ENCODE measurements at regions not wholly inside any gene's neighbourhood (a gene's known extent, or its start where the extent isn't known, plus 50 kb on each side); places are given as distances from the start of the nearest gene placed in this dataset.

GRCh38 chr9:2970864-2971263, 127.0 kb upstream of the PUM3 start:
- Histone ChIP-seq H4K12ac (ENCODE audit: low read depth, low read length) (no peak overlapping the region), H3K23ac (ENCODE audit: low read length) (no peak overlapping the region), H3K9me3 (ENCODE audit: insufficient read depth, low read depth, low read length) (peaks cover 3% of the 10 kb centered on the region), H2BK12ac (ENCODE audit: low read length) (no peak overlapping the region), H3K4me3 (ENCODE audit: low read depth, low read length) (no peak overlapping the region), H4K8ac (ENCODE audit: low read depth, low read length) (no peak overlapping the region), H2BK5ac (ENCODE audit: low read depth, low read length, poor library complexity) (no peak overlapping the region), H3K79me1 (ENCODE audit: low read length) (no peaks in the 10 kb centered on the region), H3K18ac (ENCODE audit: low read length) (no peak overlapping the region), H3K4me2 (ENCODE audit: low read length) (no peak overlapping the region), H3K9ac (ENCODE audit: low read length) (no peak overlapping the region), H3K27ac (ENCODE audit: low read depth, low read length) (no peak overlapping the region), H2AFZ (ENCODE audit: insufficient read depth, low read length, poor library complexity) (no peak overlapping the region), H3K27me3 (ENCODE audit: insufficient read depth, low read length) (no peaks in the 10 kb centered on the region), H3K36me3 (ENCODE audit: control insufficient read depth in 1 of 2, insufficient read depth in 2 of 2, low read length in 2 of 2) (no peaks in the 10 kb centered on the region), H3K4ac (ENCODE audit: low read depth, low read length) (no peak overlapping the region), H2AK5ac (ENCODE audit: low read length) (no peak overlapping the region), H2BK120ac (ENCODE audit: insufficient read depth, low read length, poor library complexity) (no peak overlapping the region), H3K4me1 (ENCODE audit: control insufficient read depth in 1 of 2, insufficient read depth in 2 of 2, low read length in 2 of 2) (no peaks in the 10 kb centered on the region), H4K91ac (ENCODE audit: low read depth, low read length) (no peak overlapping the region), H3K79me2 (ENCODE audit: control insufficient read depth, insufficient read depth, low read length, poor library complexity) (no peaks in the 10 kb centered on the region), H3K14ac (ENCODE audit: low read length) (no peak overlapping the region)
- DNase-seq = no peak

GRCh38 chr9:2967766-2968165, 123.9 kb upstream of the PUM3 start:
- no peak overlapping the region for H3K18ac ChIP-seq (ENCODE audit: low read length)
- H3K9me3 ChIP-seq (ENCODE audit: insufficient read depth, low read depth, low read length) = peaks cover 3% of the 10 kb centered on the region
- H2AK5ac ChIP-seq (ENCODE audit: low read length) = no peak overlapping the region
- no peak overlapping the region for H2BK12ac ChIP-seq (ENCODE audit: low read length)
- H3K23ac ChIP-seq (ENCODE audit: low read length) = no peak overlapping the region
- no peak overlapping the region for H3K4ac ChIP-seq (ENCODE audit: low read depth, low read length)
- no peak overlapping the region for H3K14ac ChIP-seq (ENCODE audit: low read length)
- no peak overlapping the region for H2BK120ac ChIP-seq (ENCODE audit: insufficient read depth, low read length, poor library complexity)
- H3K36me3 ChIP-seq (ENCODE audit: control insufficient read depth in 1 of 2, insufficient read depth in 2 of 2, low read length in 2 of 2) = no peaks in the 10 kb centered on the region
- H2AFZ ChIP-seq (ENCODE audit: insufficient read depth, low read length, poor library complexity) = no peak overlapping the region
- no peaks in the 10 kb centered on the region for H3K27me3 ChIP-seq (ENCODE audit: insufficient read depth, low read length)
- H3K4me2 ChIP-seq (ENCODE audit: low read length) = no peak overlapping the region
- no peak overlapping the region for H3K9ac ChIP-seq (ENCODE audit: low read length)
- no peak overlapping the region for H3K27ac ChIP-seq (ENCODE audit: low read depth, low read length)
- no peak overlapping the region for H3K4me3 ChIP-seq (ENCODE audit: low read depth, low read length)
- H3K79me1 ChIP-seq (ENCODE audit: low read length) = no peaks in the 10 kb centered on the region
- H3K4me1 ChIP-seq (ENCODE audit: control insufficient read depth in 1 of 2, insufficient read depth in 2 of 2, low read length in 2 of 2) = no peaks in the 10 kb centered on the region
- H4K12ac ChIP-seq (ENCODE audit: low read depth, low read length) = no peak overlapping the region
- no peak for DNase-seq
- no peaks in the 10 kb centered on the region for H3K79me2 ChIP-seq (ENCODE audit: control insufficient read depth, insufficient read depth, low read length, poor library complexity)
- no peak overlapping the region for H4K8ac ChIP-seq (ENCODE audit: low read depth, low read length)
- no peak overlapping the region for H4K91ac ChIP-seq (ENCODE audit: low read depth, low read length)
- H2BK5ac ChIP-seq (ENCODE audit: low read depth, low read length, poor library complexity) = no peak overlapping the region

DNA sequence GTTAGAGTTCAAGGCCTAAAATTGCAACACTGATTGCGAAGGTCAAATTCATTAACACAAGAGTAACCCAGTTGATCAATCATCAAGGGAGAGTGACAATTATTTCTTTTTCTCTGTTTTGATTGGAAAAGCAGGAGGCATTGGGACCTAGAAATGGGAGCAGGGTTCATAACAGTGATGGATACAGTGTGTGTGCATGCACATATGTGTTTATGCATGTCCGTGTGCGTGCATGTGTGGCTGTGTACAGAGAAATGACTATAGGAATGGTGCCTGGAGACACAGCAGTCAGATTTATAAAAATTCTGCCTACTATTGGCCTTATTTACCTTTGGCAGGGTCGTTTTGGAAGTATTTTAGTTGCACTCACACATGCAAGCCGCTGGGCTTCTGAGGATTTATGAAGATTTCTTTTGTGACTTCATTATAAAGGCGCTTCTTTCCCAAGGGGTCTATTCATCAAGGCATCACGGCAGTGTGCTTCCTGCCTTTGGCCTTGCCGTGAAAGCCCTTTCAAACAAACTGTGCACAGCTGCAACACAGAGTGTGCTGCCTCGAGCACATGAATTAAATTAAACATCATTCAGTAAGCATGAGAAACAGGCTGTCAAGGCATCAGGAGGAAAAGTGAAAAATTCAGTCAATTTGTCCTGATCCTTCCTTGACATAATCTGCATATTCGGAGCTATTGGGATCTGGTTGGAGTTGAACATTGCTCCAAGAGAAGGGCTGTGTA, 122.8 kb upstream of the PUM3 start:
- no peak overlapping the region for H4K12ac ChIP-seq (ENCODE audit: low read depth, low read length)
- H3K9ac ChIP-seq (ENCODE audit: low read length) = no peak overlapping the region
- H2BK120ac ChIP-seq (ENCODE audit: insufficient read depth, low read length, poor library complexity) = no peak overlapping the region
- H4K91ac ChIP-seq (ENCODE audit: low read depth, low read length) = no peak overlapping the region
- H3K4ac ChIP-seq (ENCODE audit: low read depth, low read length) = no peak overlapping the region
- peaks cover 1% of the 10 kb centered on the region for H3K9me3 ChIP-seq (ENCODE audit: insufficient read depth, low read depth, low read length)
- H3K18ac ChIP-seq (ENCODE audit: low read length) = no peak overlapping the region
- H2AFZ ChIP-seq (ENCODE audit: insufficient read depth, low read length, poor library complexity) = no peak overlapping the region
- no peaks in the 10 kb centered on the region for H3K79me2 ChIP-seq (ENCODE audit: control insufficient read depth, insufficient read depth, low read length, poor library complexity)
- no peak overlapping the region for H4K8ac ChIP-seq (ENCODE audit: low read depth, low read length)
- H2BK12ac ChIP-seq (ENCODE audit: low read length) = no peak overlapping the region
- H3K36me3 ChIP-seq (ENCODE audit: control insufficient read depth in 1 of 2, insufficient read depth in 2 of 2, low read length in 2 of 2) = no peaks in the 10 kb centered on the region
- no peak overlapping the region for H3K4me3 ChIP-seq (ENCODE audit: low read depth, low read length)
- WGBS (ENCODE audit: extremely low coverage, insufficient coverage, insufficient read length) = no CpG with 5 or more reads among the region's 10 CpGs
- H3K14ac ChIP-seq (ENCODE audit: low read length) = no peak overlapping the region
- H3K27me3 ChIP-seq (ENCODE audit: insufficient read depth, low read length) = no peaks in the 10 kb centered on the region
- no peaks in the 10 kb centered on the region for H3K79me1 ChIP-seq (ENCODE audit: low read length)
- H2BK5ac ChIP-seq (ENCODE audit: low read depth, low read length, poor library complexity) = no peak overlapping the region
- H3K23ac ChIP-seq (ENCODE audit: low read length) = no peak overlapping the region
- H3K27ac ChIP-seq (ENCODE audit: low read depth, low read length) = no peak overlapping the region
- H2AK5ac ChIP-seq (ENCODE audit: low read length) = no peak overlapping the region
- H3K4me1 ChIP-seq (ENCODE audit: control insufficient read depth in 1 of 2, insufficient read depth in 2 of 2, low read length in 2 of 2) = no peaks in the 10 kb centered on the region
- no peak overlapping the region for H3K4me2 ChIP-seq (ENCODE audit: low read length)
- no peak for DNase-seq

DNA sequence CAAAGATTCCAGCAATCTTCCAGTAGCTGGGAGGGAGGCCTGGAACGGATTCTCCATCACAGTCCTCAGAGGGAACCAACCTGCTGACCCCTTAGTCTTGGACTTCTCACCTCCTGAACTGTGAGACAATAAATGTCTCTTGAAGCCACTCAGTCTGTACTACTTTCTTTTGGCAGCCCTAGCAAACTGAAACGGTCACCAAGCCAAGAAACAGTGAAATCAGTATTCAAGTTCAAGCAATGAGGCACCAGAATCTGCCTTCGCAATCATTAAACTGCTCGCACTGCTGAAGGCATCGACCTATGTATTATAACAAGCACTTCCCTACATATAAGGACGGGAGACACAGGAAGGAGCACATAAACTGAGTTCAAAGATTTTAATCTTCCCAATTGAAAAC, 120.6 kb upstream of the PUM3 start:
- no peaks in the 10 kb centered on the region for H3K79me2 ChIP-seq (ENCODE audit: control insufficient read depth, insufficient read depth, low read length, poor library complexity)
- no peak overlapping the region for H3K14ac ChIP-seq (ENCODE audit: low read length)
- H2BK5ac ChIP-seq (ENCODE audit: low read depth, low read length, poor library complexity) = no peak overlapping the region
- no peak overlapping the region for H2AK5ac ChIP-seq (ENCODE audit: low read length)
- H3K27ac ChIP-seq (ENCODE audit: low read depth, low read length) = no peak overlapping the region
- H3K9me3 ChIP-seq (ENCODE audit: insufficient read depth, low read depth, low read length) = peaks cover 1% of the 10 kb centered on the region
- no peaks in the 10 kb centered on the region for H3K4me1 ChIP-seq (ENCODE audit: control insufficient read depth in 1 of 2, insufficient read depth in 2 of 2, low read length in 2 of 2)
- no CpG with 5 or more reads among the region's 6 CpGs for WGBS (ENCODE audit: extremely low coverage, insufficient coverage, insufficient read length)
- no peak overlapping the region for H2AFZ ChIP-seq (ENCODE audit: insufficient read depth, low read length, poor library complexity)
- H3K4me2 ChIP-seq (ENCODE audit: low read length) = no peak overlapping the region
- H3K27me3 ChIP-seq (ENCODE audit: insufficient read depth, low read length) = no peaks in the 10 kb centered on the region
- no peak overlapping the region for H3K9ac ChIP-seq (ENCODE audit: low read length)
- H4K91ac ChIP-seq (ENCODE audit: low read depth, low read length) = no peak overlapping the region
- no peaks in the 10 kb centered on the region for H3K36me3 ChIP-seq (ENCODE audit: control insufficient read depth in 1 of 2, insufficient read depth in 2 of 2, low read length in 2 of 2)
- no peak overlapping the region for H3K23ac ChIP-seq (ENCODE audit: low read length)
- no peaks in the 10 kb centered on the region for H3K79me1 ChIP-seq (ENCODE audit: low read length)
- no peak overlapping the region for H4K8ac ChIP-seq (ENCODE audit: low read depth, low read length)
- H2BK12ac ChIP-seq (ENCODE audit: low read length) = no peak overlapping the region
- H3K4ac ChIP-seq (ENCODE audit: low read depth, low read length) = no peak overlapping the region
- H3K4me3 ChIP-seq (ENCODE audit: low read depth, low read length) = no peak overlapping the region
- no peak overlapping the region for H4K12ac ChIP-seq (ENCODE audit: low read depth, low read length)
- no peak overlapping the region for H2BK120ac ChIP-seq (ENCODE audit: insufficient read depth, low read length, poor library complexity)
- no peak for DNase-seq
- H3K18ac ChIP-seq (ENCODE audit: low read length) = no peak overlapping the region

Data from trophoblast cell (in vitro differentiated cells and primary cell).